Stimulated activated memory B cell treated with anti-CD40 and anti-IgM and Interleukin-4, amounts not matched to agents 10 μg/mL and 1 μg/mL and 100 μg/mL, for 72 hours (primary cell): ENCODE measurements at regions not wholly inside any gene's neighbourhood (a gene's known extent, or its start where the extent isn't known, plus 50 kb on each side); places are given as distances from the start of the nearest gene placed in this dataset.

Source experiments
- ATAC-seq: fragments of 150-1000 bp; cut with Tn5 transposase; 2 replicates; pipeline ENCODE4 v1.10.0; 2021
- H3K27ac Mint-ChIP-seq: one replicate; pipeline ENCODE4 v1.8.0; 2022; ENCODE audit warnings: mild to moderate bottlenecking, mixed read lengths
- H3K27me3 Mint-ChIP-seq: one replicate; pipeline ENCODE4 v1.8.0; 2022; ENCODE audit warnings: mixed read lengths
- H3K36me3 Mint-ChIP-seq: one replicate; pipeline ENCODE4 v1.8.0; 2022; ENCODE audit warnings: mixed read lengths
- H3K4me1 Mint-ChIP-seq: one replicate; pipeline ENCODE4 v1.8.0; 2022; ENCODE audit warnings: mixed read lengths
- H3K4me3 Mint-ChIP-seq: one replicate; pipeline ENCODE4 v1.8.0; 2022; ENCODE audit warnings: mild to moderate bottlenecking, moderate library complexity, mixed read lengths
- H3K9me3 Mint-ChIP-seq: one replicate; pipeline ENCODE4 v1.8.0; 2022; ENCODE audit warnings: mixed read lengths

DNA sequence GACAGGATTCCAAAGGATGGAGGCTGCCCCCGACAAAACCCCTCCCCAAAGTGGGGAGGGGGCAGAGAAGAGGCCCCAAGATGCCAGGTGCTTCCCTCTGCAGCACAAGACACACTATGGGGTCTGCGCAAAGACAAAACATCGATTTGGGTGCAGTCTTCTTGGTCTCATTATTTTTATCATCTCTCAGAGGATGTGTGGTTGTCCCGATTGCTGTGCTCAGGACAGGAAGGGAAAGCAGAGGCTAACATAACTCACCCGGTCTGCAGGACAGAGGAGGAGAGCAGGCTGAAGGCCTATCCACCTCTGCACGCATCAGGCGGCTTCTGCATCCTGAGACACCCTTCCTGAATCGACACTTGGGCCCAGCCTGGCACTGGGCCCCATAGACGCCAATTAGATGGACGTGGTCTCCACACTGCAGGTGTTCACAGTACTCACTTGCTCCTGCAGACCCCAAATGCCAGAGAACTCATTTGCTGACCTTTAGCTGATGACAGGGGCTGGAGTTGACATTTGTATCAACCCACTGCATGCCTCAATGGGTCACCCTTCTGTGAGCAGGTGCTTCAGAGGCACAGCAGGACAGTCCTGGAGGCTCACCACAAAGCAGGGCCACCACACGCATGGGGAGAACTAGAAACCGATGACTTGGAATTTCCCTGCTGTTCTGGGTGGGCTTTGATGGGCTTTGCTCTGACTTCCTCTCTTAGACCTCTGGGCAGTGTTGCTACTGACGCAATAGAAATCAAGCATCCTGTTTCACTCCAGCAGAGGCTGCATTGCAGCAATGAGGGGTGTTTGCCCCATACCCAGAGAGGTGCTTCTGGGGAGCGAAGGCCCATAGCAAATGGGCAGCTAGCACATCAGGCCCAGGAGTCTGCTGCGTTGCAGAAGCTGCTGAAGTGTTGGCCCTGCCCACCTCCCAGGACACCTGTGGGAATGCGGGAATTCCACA, 96.3 kb upstream of the ENPP6 start:
- peaks cover 7% of the 10 kb centered on the region for H3K9me3 Mint-ChIP-seq
- H3K4me3 Mint-ChIP-seq = peak overlapping the region; percentile 83
- peak; percentile 95 for ATAC-seq
- H3K27ac Mint-ChIP-seq = peak overlapping the region; percentile 96
- peaks cover 94% of the 10 kb centered on the region for H3K4me1 Mint-ChIP-seq
- no peaks in the 10 kb centered on the region for H3K27me3 Mint-ChIP-seq
- peaks cover 38% of the 10 kb centered on the region for H3K36me3 Mint-ChIP-seq

DNA sequence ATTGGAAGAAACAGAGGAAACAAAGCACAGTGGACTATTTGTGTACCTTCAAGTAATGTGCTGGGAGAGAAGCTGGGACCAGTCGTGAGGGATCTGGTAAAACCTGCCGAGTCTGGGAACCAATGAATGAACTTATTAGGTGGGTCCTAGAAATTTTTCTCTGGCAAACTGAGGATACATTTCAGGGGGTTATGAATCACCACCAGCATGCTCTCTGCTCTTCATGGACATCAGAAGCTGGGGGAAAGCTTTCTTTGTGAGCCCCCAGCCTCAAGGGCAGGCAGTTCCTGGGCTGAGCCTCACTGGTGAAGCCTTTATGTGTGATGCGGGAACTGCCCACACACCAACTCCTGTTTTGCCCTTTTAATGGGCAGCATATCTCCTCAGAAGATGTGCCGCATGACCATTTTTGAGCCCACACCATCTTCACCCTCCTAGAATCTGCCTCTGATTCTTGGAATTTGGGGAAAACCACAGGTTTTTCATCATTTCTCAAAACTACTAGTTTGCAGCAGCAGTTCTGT, 95.4 kb upstream of the ENPP6 start:
- H3K27ac Mint-ChIP-seq = peak overlapping the region; percentile 96
- peak overlapping the region; percentile 83 for H3K4me3 Mint-ChIP-seq
- no peak for ATAC-seq
- H3K27me3 Mint-ChIP-seq = no peaks in the 10 kb centered on the region
- H3K4me1 Mint-ChIP-seq = peaks cover 87% of the 10 kb centered on the region
- peaks cover 42% of the 10 kb centered on the region for H3K36me3 Mint-ChIP-seq
- peaks cover 7% of the 10 kb centered on the region for H3K9me3 Mint-ChIP-seq

- ATAC-seq = no peak
- peaks cover 7% of the 10 kb centered on the region for H3K9me3 Mint-ChIP-seq
- peak overlapping the region; percentile 96 for H3K27ac Mint-ChIP-seq
- H3K27me3 Mint-ChIP-seq = no peaks in the 10 kb centered on the region
- H3K4me3 Mint-ChIP-seq = peak overlapping the region; percentile 83
- H3K36me3 Mint-ChIP-seq = peaks cover 39% of the 10 kb centered on the region
- peaks cover 80% of the 10 kb centered on the region for H3K4me1 Mint-ChIP-seq
Observed at GRCh38 chr4:184312126-184312525, 94.5 kb upstream of the ENPP6 start.

DNA sequence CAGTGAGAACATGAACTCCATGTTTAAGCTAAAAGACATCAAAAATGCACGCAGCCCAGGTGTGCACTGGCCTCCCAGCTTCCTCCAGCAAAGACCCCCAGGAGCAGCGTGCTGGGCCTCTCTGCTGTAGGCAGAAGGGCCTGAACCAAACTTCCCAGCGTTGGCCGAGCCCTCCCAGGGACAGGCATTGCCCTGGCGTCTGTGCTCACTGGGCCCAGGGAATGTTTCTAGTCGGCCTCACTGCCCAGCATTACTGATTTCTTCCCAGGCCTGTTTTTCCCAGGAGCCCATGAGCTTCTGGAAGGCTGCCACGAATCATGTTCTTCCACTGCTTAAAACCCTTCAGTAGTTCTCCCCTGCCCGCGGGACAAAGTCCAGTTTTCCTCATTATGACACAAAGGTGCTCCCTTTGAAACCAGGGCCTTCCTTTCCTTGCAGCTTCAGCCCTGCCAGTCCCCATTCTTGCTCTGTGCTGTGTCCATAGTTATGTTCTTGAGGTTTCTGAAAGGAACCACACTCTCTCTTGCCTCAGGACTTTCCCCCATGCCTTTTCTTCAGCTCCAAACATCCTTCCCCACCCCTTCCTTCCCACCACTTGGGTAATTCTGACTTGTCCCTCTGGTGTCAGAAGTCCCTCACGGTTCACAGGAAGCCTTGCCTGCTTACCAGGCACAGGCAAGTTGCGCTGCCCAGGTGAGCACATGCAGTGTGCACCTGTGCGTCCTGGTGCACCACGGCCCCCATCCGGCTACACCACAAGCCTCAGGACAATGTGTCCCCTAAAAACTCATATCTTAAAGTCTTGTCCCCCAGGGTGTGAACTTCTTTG, 93.4 kb upstream of the ENPP6 start:
- Mint-ChIP-seq H3K4me1 (peaks cover 74% of the 10 kb centered on the region), H3K4me3 (peak overlapping the region; percentile 70), H3K36me3 (peaks cover 37% of the 10 kb centered on the region), H3K9me3 (peaks cover 7% of the 10 kb centered on the region), H3K27ac (peak overlapping the region; percentile 96), H3K27me3 (no peaks in the 10 kb centered on the region)
- ATAC-seq = no peak

DNA sequence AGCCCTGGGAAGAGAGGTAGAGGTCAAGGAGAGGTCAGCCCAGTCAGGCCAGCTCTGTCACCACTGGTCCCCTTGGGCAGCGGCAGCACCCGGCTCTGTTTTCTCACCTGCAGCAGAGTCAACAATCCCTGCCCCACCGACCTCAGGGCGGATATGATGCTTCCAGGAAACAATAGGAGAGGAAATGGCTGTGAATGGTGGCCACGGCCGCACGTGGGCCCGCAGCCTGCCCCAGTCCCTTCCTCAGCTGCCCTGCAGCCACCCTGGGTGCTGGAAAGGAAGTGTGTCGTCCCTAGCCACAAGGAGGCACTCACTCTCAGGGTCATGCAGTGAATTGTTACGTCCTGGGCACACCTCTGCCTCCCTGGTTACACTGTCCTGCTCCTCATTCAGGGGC, 92.5 kb upstream of the ENPP6 start:
- ATAC-seq = peak; percentile 3
- Mint-ChIP-seq H3K4me1 (peaks cover 64% of the 10 kb centered on the region), H3K27me3 (no peaks in the 10 kb centered on the region), H3K36me3 (peaks cover 37% of the 10 kb centered on the region), H3K27ac (peak overlapping the region; percentile 96), H3K9me3 (peaks cover 7% of the 10 kb centered on the region), H3K4me3 (peak overlapping the region; percentile 70)

DNA sequence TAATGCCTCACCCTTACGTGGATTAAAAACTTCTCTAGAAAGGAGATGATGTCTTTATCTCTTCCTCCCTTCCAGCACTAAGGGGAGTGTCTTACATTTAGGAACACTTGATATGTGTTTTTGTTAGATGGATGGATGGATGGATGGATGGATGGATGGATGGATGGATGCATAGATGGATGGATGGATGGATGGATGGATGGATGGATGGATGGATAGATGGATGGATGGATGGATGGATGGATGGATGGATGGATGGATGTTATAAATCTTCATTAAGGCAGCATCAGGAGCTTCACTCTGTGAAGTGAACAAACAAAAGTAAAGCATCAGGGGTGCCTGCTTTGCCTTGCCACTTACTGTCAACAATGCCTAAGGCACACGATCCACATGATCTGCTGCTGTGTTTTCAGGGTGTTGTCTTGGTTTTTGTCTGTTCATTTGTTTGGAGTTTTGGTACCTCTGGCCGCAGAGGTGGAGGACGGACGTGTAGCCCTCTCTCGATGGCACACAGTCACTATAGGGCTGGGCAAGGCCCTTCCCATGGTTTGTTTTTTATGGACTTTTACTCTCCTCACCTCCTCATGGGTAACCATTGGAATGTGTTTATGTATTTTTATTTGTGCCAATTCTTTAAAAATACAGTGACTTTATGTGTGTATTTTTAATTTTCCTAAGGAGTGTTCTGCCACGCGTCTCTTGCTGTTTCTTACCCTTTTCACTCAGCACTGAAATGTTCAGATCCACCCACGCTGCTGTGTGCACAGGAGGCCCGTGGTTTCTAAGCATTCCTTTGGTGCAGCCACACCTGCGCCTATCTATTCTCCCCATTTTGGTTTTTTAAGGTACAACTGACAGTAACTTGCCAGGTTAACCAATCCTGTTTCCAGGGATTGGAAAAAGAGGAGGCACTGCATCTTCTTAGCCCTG, 91.8 kb upstream of the ENPP6 start:
- Mint-ChIP-seq H3K27me3 (no peaks in the 10 kb centered on the region), H3K27ac (peak overlapping the region; percentile 96), H3K9me3 (peaks cover 9% of the 10 kb centered on the region), H3K4me1 (peaks cover 58% of the 10 kb centered on the region), H3K4me3 (no peak overlapping the region), H3K36me3 (peaks cover 41% of the 10 kb centered on the region)
- no peak for ATAC-seq

DNA sequence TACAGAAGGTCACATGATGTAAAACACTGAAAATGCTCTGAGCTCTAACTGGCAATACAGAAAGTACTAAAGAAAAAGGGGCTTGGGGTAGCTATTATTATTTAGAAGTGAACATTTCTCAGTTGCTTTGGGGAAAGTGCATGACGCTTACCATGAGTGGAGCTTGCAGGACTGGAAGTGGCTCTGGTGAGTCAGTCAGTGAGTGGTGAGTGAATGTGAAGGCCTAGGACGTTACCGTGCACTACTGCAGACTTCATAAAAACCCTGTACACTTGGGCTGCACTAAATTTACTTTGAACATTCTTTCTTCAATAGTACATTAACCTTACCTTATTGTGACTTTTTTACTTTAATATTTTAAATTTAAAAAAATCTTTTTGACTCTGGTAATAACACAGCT, 89.3 kb upstream of the ENPP6 start:
- Mint-ChIP-seq H3K4me3 (no peak overlapping the region), H3K27ac (peak overlapping the region; percentile 24), H3K9me3 (peaks cover 17% of the 10 kb centered on the region), H3K27me3 (no peaks in the 10 kb centered on the region), H3K4me1 (peaks cover 32% of the 10 kb centered on the region), H3K36me3 (peaks cover 51% of the 10 kb centered on the region)
- ATAC-seq = no peak

GRCh38 chr4:184306470-184306869, 88.8 kb upstream of the ENPP6 start:
- Mint-ChIP-seq H3K4me1 (peaks cover 27% of the 10 kb centered on the region), H3K27ac (peak overlapping the region; percentile 24), H3K9me3 (peaks cover 17% of the 10 kb centered on the region), H3K27me3 (no peaks in the 10 kb centered on the region), H3K4me3 (no peak overlapping the region), H3K36me3 (peaks cover 49% of the 10 kb centered on the region)
- no peak for ATAC-seq

DNA sequence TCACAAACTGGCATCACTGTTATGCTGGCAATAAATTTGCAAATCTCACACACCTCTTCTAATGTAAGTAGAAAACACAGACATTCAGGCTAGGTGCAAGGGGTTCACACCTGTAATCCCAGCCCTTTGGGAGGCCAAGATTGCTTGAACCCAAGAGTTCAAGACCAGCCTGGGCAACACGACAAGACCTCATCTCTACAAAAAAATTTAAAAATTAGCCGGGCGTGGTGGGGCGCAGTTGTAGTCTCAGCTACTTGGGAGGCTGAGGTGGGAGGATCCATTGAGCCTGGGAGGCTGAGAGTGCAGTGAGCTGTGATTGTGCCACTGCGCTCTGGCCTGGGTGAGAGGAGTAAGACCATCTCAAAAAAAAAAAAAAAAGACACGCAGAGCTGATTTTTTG, 83.1 kb upstream of the ENPP6 start:
- H3K4me3 Mint-ChIP-seq = no peak overlapping the region
- H3K9me3 Mint-ChIP-seq = peaks cover 10% of the 10 kb centered on the region
- no peak overlapping the region for H3K27ac Mint-ChIP-seq
- no peak for ATAC-seq
- H3K4me1 Mint-ChIP-seq = peaks cover 12% of the 10 kb centered on the region
- H3K36me3 Mint-ChIP-seq = peaks cover 38% of the 10 kb centered on the region
- no peaks in the 10 kb centered on the region for H3K27me3 Mint-ChIP-seq

DNA sequence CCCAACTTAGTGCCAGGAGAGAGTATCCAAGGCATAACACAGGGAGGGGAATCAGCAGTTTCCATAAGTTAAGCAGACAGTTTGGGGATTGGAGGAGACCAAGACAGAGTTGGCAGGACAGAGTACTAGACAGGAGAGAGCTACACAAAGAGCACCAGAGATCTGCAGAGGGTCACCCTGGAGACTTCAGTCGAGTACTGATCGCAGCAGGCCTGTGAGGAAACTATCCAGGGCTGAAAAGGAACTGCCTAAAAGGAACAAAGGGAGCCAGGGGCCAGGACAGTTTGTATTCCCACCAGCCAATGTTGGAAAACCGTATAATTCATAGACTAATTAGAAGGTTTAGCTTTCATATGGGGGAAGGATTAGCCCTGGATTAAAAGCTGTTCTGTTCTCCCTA, 80.6 kb upstream of the ENPP6 start:
- no peak overlapping the region for H3K4me3 Mint-ChIP-seq
- peaks cover 4% of the 10 kb centered on the region for H3K9me3 Mint-ChIP-seq
- H3K36me3 Mint-ChIP-seq = peaks cover 25% of the 10 kb centered on the region
- H3K4me1 Mint-ChIP-seq = peaks cover 18% of the 10 kb centered on the region
- ATAC-seq = no peak
- no peak overlapping the region for H3K27ac Mint-ChIP-seq
- no peaks in the 10 kb centered on the region for H3K27me3 Mint-ChIP-seq

- Mint-ChIP-seq H3K27ac (no peak overlapping the region), H3K9me3 (no peaks in the 10 kb centered on the region), H3K36me3 (peaks cover 18% of the 10 kb centered on the region), H3K4me1 (peaks cover 18% of the 10 kb centered on the region), H3K27me3 (no peaks in the 10 kb centered on the region), H3K4me3 (no peak overlapping the region)
- no peak for ATAC-seq
Observed at GRCh38 chr4:184295206-184295605, 77.5 kb upstream of the ENPP6 start.

- Mint-ChIP-seq H3K27me3 (no peaks in the 10 kb centered on the region), H3K27ac (no peak overlapping the region), H3K4me1 (peaks cover 18% of the 10 kb centered on the region), H3K9me3 (no peaks in the 10 kb centered on the region), H3K4me3 (no peak overlapping the region), H3K36me3 (peaks cover 18% of the 10 kb centered on the region)
- ATAC-seq = no peak
Observed at GRCh38 chr4:184294606-184295133, 77.0 kb upstream of the ENPP6 start.

- Mint-ChIP-seq H3K4me1 (peaks cover 23% of the 10 kb centered on the region), H3K4me3 (no peak overlapping the region), H3K36me3 (peaks cover 10% of the 10 kb centered on the region), H3K27me3 (no peaks in the 10 kb centered on the region), H3K27ac (no peak overlapping the region), H3K9me3 (no peaks in the 10 kb centered on the region)
- no peak for ATAC-seq
Observed at GRCh38 chr4:184293552-184293951, 75.9 kb upstream of the ENPP6 start.

GRCh38 chr4:184292877-184293276, 75.2 kb upstream of the ENPP6 start:
- no peak for ATAC-seq
- Mint-ChIP-seq H3K4me3 (no peak overlapping the region), H3K9me3 (no peaks in the 10 kb centered on the region), H3K4me1 (peaks cover 23% of the 10 kb centered on the region), H3K36me3 (peaks cover 9% of the 10 kb centered on the region), H3K27me3 (no peaks in the 10 kb centered on the region), H3K27ac (no peak overlapping the region)
